Fibroblast of mammary gland (primary cell): ENCODE measurements at regions not wholly inside any gene's neighbourhood (a gene's known extent, or its start where the extent isn't known, plus 50 kb on each side); places are given as distances from the start of the nearest gene placed in this dataset.
A peak's percentile ranks its signal among the peaks of the same experiment; 100 is the strongest.

Source experiments
- DNase-seq: peaks from one replicate; pipeline ENCODE4 v3.0.0-alpha.2; 2010; ENCODE audit warnings: low read depth
- H3K4me3 ChIP-seq: 2 replicates; pipeline ENCODE4 v1.5.1; 2011; ENCODE audit warnings: low read depth, mild to moderate bottlenecking, low read length, moderate library complexity; ENCODE audit not compliant: control insufficient read depth
- TF ChIP-seq, protein P1 (sequence below): conservative IDR thresholded peaks from 2 replicates; pipeline ENCODE4 v1.5.1; 2011; ENCODE audit warnings: low read depth, low read length, inconsistent platforms; ENCODE audit not compliant: control insufficient read depth, insufficient read depth

DNA sequence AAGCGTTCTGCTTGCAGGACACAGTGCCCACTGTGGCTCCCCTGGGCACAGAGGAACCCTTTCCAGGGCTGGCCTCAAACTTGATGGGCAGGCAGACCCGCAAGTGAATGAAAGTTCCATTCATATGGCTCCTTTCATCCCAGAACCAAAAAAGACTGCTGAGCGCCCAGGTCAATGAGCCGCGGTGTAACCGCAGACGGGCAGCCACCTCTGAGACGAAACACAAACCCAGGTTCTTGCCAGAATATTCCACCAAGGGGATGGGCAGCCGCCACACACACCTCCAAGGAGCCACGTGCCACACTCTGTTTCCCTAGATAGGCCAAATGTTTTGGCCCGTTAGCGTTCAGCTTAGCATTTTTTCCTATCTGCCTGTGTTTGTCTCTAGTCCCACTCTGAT, 82.8 kb upstream of the IGF1R start:
- DNase-seq = no peak
- TF ChIP-seq, protein P1, sequence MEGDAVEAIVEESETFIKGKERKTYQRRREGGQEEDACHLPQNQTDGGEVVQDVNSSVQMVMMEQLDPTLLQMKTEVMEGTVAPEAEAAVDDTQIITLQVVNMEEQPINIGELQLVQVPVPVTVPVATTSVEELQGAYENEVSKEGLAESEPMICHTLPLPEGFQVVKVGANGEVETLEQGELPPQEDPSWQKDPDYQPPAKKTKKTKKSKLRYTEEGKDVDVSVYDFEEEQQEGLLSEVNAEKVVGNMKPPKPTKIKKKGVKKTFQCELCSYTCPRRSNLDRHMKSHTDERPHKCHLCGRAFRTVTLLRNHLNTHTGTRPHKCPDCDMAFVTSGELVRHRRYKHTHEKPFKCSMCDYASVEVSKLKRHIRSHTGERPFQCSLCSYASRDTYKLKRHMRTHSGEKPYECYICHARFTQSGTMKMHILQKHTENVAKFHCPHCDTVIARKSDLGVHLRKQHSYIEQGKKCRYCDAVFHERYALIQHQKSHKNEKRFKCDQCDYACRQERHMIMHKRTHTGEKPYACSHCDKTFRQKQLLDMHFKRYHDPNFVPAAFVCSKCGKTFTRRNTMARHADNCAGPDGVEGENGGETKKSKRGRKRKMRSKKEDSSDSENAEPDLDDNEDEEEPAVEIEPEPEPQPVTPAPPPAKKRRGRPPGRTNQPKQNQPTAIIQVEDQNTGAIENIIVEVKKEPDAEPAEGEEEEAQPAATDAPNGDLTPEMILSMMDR = no peak
- no peak overlapping the region for H3K4me3 ChIP-seq

DNA sequence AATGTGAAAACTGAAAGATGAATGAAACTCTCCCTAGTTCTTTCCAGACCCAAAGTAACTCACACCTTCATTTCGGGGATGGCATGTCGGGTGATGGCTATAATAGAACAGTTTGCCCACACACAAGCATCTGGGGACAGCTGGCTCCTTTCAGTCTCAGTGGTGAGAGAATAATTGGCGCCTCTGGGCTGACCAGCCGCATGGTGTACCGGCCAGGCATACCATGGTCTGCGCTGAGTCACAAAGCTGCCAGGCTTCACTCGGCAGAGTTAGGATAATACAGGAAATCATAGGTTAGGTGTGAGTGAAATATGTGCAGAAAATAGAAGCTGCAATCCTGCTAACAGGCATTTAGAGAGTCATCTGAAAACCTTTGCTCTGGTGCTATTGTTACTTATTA, 80.4 kb upstream of the IGF1R start:
- no peak overlapping the region for H3K4me3 ChIP-seq
- no peak for DNase-seq
- TF ChIP-seq, protein P1 = no peak

DNA sequence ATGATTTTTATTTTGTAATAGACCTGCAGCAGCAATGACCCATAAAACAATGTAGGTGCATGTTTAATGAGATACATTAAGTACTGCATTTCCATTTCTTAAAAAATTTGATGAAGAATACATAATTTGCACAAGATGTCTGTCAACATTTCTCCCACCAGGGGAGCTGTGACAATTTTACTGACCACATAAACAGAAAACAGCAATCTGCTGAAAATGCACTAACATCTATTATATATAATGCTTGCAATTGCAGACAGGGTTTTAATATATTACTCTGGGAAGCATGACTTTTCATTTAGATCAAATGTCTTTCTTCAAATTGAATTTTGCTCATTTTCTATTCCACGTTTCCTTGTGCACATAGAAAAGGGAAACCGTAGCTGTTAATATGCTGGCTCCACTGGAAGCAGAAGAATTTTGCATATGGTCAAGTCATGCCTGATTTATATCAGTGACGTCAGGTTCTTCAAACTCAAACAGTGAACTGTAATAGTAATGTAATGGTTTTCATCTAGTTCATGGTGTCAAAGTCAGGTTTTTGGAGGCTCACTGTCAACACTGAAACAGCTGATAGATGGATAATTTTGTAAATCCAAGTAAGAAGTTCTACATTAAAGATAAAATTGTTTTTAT, 79.8 kb upstream of the IGF1R start:
- DNase-seq = peak; percentile 12
- H3K4me3 ChIP-seq = no peak overlapping the region
- TF ChIP-seq, protein P1 = peak; percentile 47

DNA sequence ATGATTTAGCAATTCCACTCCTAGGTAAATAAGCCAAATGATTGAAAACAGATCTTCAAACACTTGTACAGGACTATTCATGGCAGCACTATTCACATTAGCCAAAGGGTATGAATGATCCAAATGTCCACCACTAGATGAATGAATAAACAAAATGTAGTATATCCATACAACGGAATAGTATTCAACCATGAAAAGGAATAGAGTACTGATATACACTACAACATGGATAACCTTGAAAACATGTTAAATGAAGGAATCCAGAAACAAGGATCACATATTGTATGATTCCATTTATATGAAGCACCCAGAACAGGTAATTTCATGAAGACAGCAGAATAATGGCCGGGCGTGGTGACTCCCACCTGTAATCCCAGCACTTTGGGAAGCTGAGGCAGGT, 78.2 kb upstream of the IGF1R start:
- TF ChIP-seq, protein P1 = no peak
- H3K4me3 ChIP-seq = no peak overlapping the region
- no peak for DNase-seq

DNA sequence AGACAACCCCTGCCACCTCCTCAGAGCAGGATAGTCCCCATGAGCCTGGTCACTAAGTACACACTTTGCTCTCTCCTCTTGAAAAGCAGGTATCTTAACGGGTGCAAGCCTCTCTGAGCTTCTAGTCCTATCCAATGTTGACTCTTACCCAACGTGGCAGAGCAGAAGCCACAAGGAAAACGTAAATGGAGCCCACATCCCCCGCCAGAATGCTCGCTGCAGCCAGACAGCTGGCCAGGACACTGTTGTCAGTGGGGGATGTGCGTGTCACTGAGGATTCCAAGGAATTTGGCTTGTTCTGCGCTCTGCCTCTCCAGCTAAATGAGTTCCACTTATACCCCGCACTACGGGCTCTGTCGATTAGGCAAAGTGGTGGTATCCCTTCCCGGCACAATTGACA, 67.8 kb upstream of the IGF1R start:
- DNase-seq = no peak
- H3K4me3 ChIP-seq = no peak overlapping the region
- TF ChIP-seq, protein P1 = no peak

DNA sequence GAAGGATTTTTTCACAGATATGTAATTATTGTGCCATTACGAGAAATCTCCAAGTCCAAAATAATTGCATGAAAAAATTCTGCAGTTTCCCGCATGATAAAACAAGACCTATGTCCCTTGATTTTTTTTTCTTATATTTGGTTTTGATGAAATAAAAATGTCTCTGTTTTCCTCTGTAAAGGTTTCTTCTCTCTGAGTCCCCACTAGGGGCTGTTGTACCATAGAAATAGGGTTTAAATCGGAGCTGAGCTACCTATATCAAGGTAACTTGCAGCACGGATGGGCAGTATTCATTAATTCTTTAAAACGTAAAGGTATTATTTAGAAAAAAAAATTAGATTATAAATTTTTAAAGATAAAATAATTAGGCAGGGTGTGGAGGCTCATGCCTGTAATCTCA, 66.6 kb upstream of the IGF1R start:
- no peak for DNase-seq
- TF ChIP-seq, protein P1 = no peak
- H3K4me3 ChIP-seq = no peak overlapping the region
